ENCODE measurements at regions not wholly inside any gene's neighbourhood (a gene's known extent, or its start where the extent isn't known, plus 50 kb on each side); places are given as distances from the start of the nearest gene placed in this dataset.
"Not testable (repeated sequence)": the region's sequence is repeated elsewhere in the genome, so short reads cannot be mapped to it uniquely, and the experiment has no call there.

GRCh38 chr9:22590336-22591033 lies 143.9 kb downstream of the DMRTA1 start:
- Mint-ChIP-seq H3K27ac (no peak overlapping the region), H3K9me3 (no peaks in the 10 kb centered on the region), H3K4me3 (no peak overlapping the region), H3K27me3 (no peaks in the 10 kb centered on the region), H3K36me3 (ENCODE audit: low read depth) (no peaks in the 10 kb centered on the region), H3K4me1 (no peaks in the 10 kb centered on the region)
- no peak for DNase-seq
- CTCF ChIA-PET: no interaction called here
- POLR2A ChIA-PET: no interaction called here

GRCh38 chr9:22595805-22596204 lies 149.2 kb downstream of the DMRTA1 start:
- POLR2A ChIA-PET: no interaction called here
- Mint-ChIP-seq H3K4me3 (no peak overlapping the region), H3K27ac (no peak overlapping the region), H3K36me3 (ENCODE audit: low read depth) (no peaks in the 10 kb centered on the region), H3K27me3 (no peaks in the 10 kb centered on the region), H3K9me3 (no peaks in the 10 kb centered on the region), H3K4me1 (no peaks in the 10 kb centered on the region)
- CTCF ChIA-PET: no interaction called here
- DNase-seq: no peak

DNA sequence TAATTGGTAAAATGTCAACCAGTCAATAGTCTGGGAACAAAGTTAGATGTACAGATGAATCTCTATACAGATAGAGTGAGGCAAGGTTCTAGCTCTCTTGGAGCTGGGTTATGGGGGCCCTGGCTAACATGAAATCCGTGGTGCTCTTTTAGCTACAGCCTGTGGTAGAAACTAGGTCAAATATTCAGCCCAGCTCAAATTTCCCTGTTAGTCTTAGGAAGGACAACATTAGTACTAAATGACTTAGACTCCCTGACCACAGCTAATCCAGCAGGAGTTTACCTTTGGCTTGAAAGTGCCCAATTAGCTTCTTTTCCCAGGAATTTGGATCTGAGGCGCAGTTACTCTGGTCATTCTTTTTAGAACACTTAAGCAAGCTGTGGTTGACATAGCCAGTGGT lies 170.5 kb downstream of the DMRTA1 start:
- no peak for DNase-seq
- ChIA-PET POLR2A (interaction anchor here (0.6 kb wide), 1 partner anchor 1821 kb away, joined by 3 read pairs; no protein-coding TSS in a partner anchor), CTCF (no interaction called here)
- H3K27me3 Mint-ChIP-seq: no peaks in the 10 kb centered on the region
- H3K4me1 Mint-ChIP-seq: no peaks in the 10 kb centered on the region
- H3K4me3 Mint-ChIP-seq: no peak overlapping the region
- H3K9me3 Mint-ChIP-seq: peaks cover 7% of the 10 kb centered on the region
- H3K27ac Mint-ChIP-seq: no peak overlapping the region
- no peaks in the 10 kb centered on the region for H3K36me3 Mint-ChIP-seq (ENCODE audit: low read depth)

- H3K27me3 Mint-ChIP-seq: no peaks in the 10 kb centered on the region
Measured at GRCh38 chr9:22622815-22623214, 176.2 kb downstream of the DMRTA1 start.

GRCh38 chr9:22623236-22623635 lies 176.6 kb downstream of the DMRTA1 start:
- Mint-ChIP-seq H3K4me1 (no peaks in the 10 kb centered on the region), H3K36me3 (ENCODE audit: low read depth) (no peaks in the 10 kb centered on the region), H3K4me3 (no peak overlapping the region), H3K27ac (no peak overlapping the region), H3K9me3 (peaks cover 2% of the 10 kb centered on the region), H3K27me3 (no peaks in the 10 kb centered on the region)
- no peak for DNase-seq
- CTCF ChIA-PET: no interaction called here
- POLR2A ChIA-PET: no interaction called here

More at GRCh38 chr9:22622815-22623214, 176.2 kb downstream of the DMRTA1 start:
- ChIA-PET CTCF (no interaction called here), POLR2A (no interaction called here)
- no peak for DNase-seq
- Mint-ChIP-seq H3K4me3 (no peak overlapping the region), H3K27ac (no peak overlapping the region), H3K36me3 (ENCODE audit: low read depth) (no peaks in the 10 kb centered on the region), H3K9me3 (peaks cover 2% of the 10 kb centered on the region), H3K4me1 (no peaks in the 10 kb centered on the region)

GRCh38 chr9:22625540-22625939 lies 178.9 kb downstream of the DMRTA1 start:
- no peaks in the 10 kb centered on the region for H3K27me3 Mint-ChIP-seq
- H3K4me3 Mint-ChIP-seq: no peak overlapping the region
- CTCF ChIA-PET: interaction anchor here (0.9 kb wide), 1 partner anchor 10 kb away, joined by 3 read pairs; no protein-coding TSS in a partner anchor
- no peaks in the 10 kb centered on the region for H3K4me1 Mint-ChIP-seq
- POLR2A ChIA-PET: no interaction called here
- peaks cover 2% of the 10 kb centered on the region for H3K9me3 Mint-ChIP-seq
- DNase-seq: no peak
- H3K36me3 Mint-ChIP-seq (ENCODE audit: low read depth): no peaks in the 10 kb centered on the region
- no peak overlapping the region for H3K27ac Mint-ChIP-seq

DNA sequence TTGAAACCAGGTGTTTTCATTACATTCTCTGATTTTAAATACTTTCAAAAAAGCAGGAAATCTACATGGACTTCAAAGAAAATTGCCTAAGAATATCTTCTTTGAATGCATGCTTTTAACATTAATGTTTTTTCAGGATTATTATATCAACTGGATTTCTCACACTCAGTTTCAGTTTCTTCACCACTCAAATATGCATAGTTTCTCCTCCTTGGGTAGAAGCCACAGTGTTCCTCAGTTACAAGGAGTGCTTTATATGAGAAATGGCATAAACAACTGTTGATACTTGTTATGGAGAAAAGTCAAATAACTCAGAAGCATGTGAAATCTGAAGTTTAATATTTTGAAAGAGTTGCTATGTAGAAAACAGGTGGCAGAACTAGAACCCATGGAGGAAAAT lies 196.9 kb downstream of the DMRTA1 start:
- no peak for DNase-seq
- no peaks in the 10 kb centered on the region for H3K36me3 Mint-ChIP-seq (ENCODE audit: low read depth)
- CTCF ChIA-PET: no interaction called here

GRCh38 chr9:22645893-22646292 lies 199.3 kb downstream of the DMRTA1 start:
- DNase-seq: no peak
- no peak overlapping the region for H3K4me3 Mint-ChIP-seq
- ChIA-PET CTCF (no interaction called here), POLR2A (no interaction called here)
- no peaks in the 10 kb centered on the region for H3K36me3 Mint-ChIP-seq (ENCODE audit: low read depth)
- no peaks in the 10 kb centered on the region for H3K9me3 Mint-ChIP-seq
- no peaks in the 10 kb centered on the region for H3K27me3 Mint-ChIP-seq
- H3K4me1 Mint-ChIP-seq: no peaks in the 10 kb centered on the region
- H3K27ac Mint-ChIP-seq: no peak overlapping the region

More for the DNA sequence above, 196.9 kb downstream of the DMRTA1 start:
- Mint-ChIP-seq H3K27ac (no peak overlapping the region), H3K4me3 (no peak overlapping the region), H3K27me3 (no peaks in the 10 kb centered on the region), H3K4me1 (no peaks in the 10 kb centered on the region), H3K9me3 (no peaks in the 10 kb centered on the region)
- POLR2A ChIA-PET: no interaction called here

DNA sequence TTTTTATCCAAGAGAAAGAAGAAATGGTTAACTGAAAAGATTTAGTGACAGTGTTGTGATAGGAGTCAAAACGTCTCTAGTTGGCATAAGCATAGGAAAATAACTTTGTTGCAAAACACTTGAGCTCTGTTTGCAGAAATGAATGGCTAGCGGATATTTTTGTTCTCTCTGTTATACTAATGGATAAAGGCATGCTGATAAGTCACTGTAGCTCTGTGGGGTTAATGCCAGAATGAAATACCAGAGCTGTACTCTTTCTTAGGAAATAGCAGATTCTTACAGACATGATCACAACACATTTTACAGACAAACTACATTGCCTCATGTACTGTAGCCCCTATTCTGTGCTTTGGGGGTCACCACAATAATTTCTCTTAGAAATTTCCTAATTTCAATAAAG lies 202.8 kb downstream of the DMRTA1 start:
- H3K36me3 Mint-ChIP-seq (ENCODE audit: low read depth): no peaks in the 10 kb centered on the region
- no peaks in the 10 kb centered on the region for H3K4me1 Mint-ChIP-seq
- no peaks in the 10 kb centered on the region for H3K27me3 Mint-ChIP-seq
- DNase-seq: no peak
- no peaks in the 10 kb centered on the region for H3K9me3 Mint-ChIP-seq
- POLR2A ChIA-PET: no interaction called here
- CTCF ChIA-PET: no interaction called here
- H3K4me3 Mint-ChIP-seq: no peak overlapping the region
- no peak overlapping the region for H3K27ac Mint-ChIP-seq

DNA sequence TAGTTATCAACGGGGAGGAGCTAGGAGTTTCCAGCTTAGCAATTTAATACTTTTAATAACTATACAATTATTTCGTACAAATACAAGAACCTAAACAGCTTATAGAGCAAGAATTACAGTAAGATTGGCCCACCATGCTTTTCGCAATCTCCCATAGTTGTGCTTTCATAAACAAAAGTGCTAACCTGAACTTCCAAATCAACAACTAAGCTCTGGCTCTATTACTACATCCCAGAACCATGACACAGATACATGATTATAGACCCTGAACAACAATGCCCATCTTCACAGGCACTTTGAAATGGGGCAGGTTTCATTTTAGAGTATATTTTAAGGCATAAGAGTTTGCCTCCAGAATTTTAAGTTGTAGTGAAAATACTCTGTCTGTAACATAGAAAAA lies 203.5 kb downstream of the DMRTA1 start:
- Mint-ChIP-seq H3K27ac (no peak overlapping the region), H3K4me1 (no peaks in the 10 kb centered on the region), H3K36me3 (ENCODE audit: low read depth) (no peaks in the 10 kb centered on the region), H3K4me3 (no peak overlapping the region), H3K9me3 (no peaks in the 10 kb centered on the region), H3K27me3 (no peaks in the 10 kb centered on the region)
- no peak for DNase-seq
- CTCF ChIA-PET: no interaction called here
- POLR2A ChIA-PET: no interaction called here

DNA sequence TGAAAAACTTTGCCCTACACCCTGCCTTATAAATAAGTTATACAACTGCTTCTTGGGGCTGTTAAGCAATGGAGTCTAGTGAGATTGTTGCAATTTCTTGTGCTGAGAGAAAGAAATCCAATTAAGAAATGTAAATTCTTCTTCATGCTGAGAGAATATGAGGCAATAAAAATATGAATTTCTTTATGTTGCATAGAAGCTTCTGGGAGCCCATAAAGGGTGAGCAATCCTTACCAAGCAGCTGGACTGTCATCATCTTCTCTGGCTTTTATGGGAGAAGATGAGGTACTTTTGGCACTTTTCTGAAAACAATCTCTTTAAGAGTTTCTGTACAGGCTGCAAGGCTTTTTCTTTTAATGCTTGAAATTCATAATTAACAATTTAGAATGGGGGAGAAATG lies 204.3 kb downstream of the DMRTA1 start:
- no peak overlapping the region for H3K4me3 Mint-ChIP-seq
- no peak overlapping the region for H3K27ac Mint-ChIP-seq
- DNase-seq: no peak
- CTCF ChIA-PET: no interaction called here
- no peaks in the 10 kb centered on the region for H3K9me3 Mint-ChIP-seq
- no peaks in the 10 kb centered on the region for H3K27me3 Mint-ChIP-seq
- H3K4me1 Mint-ChIP-seq: no peaks in the 10 kb centered on the region
- no peaks in the 10 kb centered on the region for H3K36me3 Mint-ChIP-seq (ENCODE audit: low read depth)
- POLR2A ChIA-PET: no interaction called here

DNA sequence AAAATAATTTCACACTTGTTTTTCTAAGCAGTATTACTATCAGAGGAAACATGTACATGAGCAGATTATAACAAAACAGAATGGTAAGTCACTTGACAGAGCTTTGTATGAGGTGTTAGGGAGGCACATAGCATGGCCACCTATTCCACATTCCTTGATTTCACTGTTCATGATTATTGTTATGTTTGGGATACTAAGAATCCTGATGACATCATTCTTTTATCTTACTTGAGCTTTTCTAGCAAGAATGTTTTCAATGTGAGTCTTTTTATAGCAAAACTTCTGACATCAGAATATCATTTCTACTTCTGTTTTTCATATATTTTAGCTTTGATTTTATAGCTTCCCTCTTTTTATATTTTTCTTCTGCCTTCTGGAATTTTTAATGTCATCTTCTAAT lies 208.2 kb downstream of the DMRTA1 start:
- ChIA-PET POLR2A (no interaction called here), CTCF (no interaction called here)
- DNase-seq: no peak
- H3K4me1 Mint-ChIP-seq: no peaks in the 10 kb centered on the region
- H3K27ac Mint-ChIP-seq: no peak overlapping the region
- no peaks in the 10 kb centered on the region for H3K27me3 Mint-ChIP-seq
- H3K9me3 Mint-ChIP-seq: no peaks in the 10 kb centered on the region
- no peak overlapping the region for H3K4me3 Mint-ChIP-seq
- H3K36me3 Mint-ChIP-seq (ENCODE audit: low read depth): no peaks in the 10 kb centered on the region

GRCh38 chr9:22657713-22658112 lies 211.1 kb downstream of the DMRTA1 start:
- Mint-ChIP-seq H3K4me1 (no peaks in the 10 kb centered on the region), H3K4me3 (no peak overlapping the region), H3K36me3 (ENCODE audit: low read depth) (no peaks in the 10 kb centered on the region), H3K27ac (no peak overlapping the region), H3K9me3 (no peaks in the 10 kb centered on the region), H3K27me3 (no peaks in the 10 kb centered on the region)
- no peak for DNase-seq
- ChIA-PET POLR2A (no interaction called here), CTCF (no interaction called here)

- H3K27me3 Mint-ChIP-seq; H3K27ac Mint-ChIP-seq; H3K4me1 Mint-ChIP-seq; POLR2A ChIA-PET; H3K9me3 Mint-ChIP-seq; CTCF ChIA-PET; H3K36me3 Mint-ChIP-seq (ENCODE audit: low read depth); H3K4me3 Mint-ChIP-seq; DNase-seq: not testable (repeated sequence)
Measured at GRCh38 chr9:22658484-22658883, 211.9 kb downstream of the DMRTA1 start.
